ENCODE measurements at regions not wholly inside any gene's neighbourhood (a gene's known extent, or its start where the extent isn't known, plus 50 kb on each side); places are given as distances from the start of the nearest gene placed in this dataset.

DNA sequence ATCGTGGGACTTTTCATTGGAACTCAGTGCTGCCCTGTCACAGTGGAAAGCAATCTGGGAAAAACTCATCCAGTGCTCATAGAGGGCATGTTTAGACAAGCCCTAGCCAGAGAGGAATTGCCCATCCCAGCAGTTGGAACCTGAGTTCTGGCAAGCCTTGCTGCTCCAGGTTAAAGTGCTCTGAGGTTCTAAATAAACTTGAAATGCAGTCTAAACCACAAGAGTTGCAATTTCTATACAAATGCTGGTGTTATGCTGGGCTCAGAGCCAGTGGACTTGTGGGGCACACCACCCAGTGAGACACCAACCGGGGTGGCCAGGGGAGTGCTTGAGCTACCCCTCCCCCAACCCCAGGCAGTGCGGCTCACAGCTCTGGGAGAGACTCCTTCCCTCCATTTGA, 142.8 kb upstream of the PPP1R2C start:
- TF ChIP-seq, protein P1, sequence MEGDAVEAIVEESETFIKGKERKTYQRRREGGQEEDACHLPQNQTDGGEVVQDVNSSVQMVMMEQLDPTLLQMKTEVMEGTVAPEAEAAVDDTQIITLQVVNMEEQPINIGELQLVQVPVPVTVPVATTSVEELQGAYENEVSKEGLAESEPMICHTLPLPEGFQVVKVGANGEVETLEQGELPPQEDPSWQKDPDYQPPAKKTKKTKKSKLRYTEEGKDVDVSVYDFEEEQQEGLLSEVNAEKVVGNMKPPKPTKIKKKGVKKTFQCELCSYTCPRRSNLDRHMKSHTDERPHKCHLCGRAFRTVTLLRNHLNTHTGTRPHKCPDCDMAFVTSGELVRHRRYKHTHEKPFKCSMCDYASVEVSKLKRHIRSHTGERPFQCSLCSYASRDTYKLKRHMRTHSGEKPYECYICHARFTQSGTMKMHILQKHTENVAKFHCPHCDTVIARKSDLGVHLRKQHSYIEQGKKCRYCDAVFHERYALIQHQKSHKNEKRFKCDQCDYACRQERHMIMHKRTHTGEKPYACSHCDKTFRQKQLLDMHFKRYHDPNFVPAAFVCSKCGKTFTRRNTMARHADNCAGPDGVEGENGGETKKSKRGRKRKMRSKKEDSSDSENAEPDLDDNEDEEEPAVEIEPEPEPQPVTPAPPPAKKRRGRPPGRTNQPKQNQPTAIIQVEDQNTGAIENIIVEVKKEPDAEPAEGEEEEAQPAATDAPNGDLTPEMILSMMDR (IDR thresholded peaks at IDR 0.05; ENCODE audit: low read length): no peak
- TF ChIP-seq EZH2 (optimal IDR thresholded peaks at IDR 0.05; ENCODE audit: low read depth, low read length) (no peak), EZH2phosphoT487 (IDR thresholded peaks at IDR 0.05; ENCODE audit: low read length) (no peak)
